HG03457 (cell line): ENCODE measurements at regions not wholly inside any gene's neighbourhood (a gene's known extent, or its start where the extent isn't known, plus 50 kb on each side); places are given as distances from the start of the nearest gene placed in this dataset.

ENCODE experiments used
- ATAC-seq: cut with Tn5 transposase; IDR thresholded peaks from one replicate; pipeline ENCODE4 v1.9.1; 2021; ENCODE audit warnings: moderate number of reproducible peaks; ENCODE audit not compliant: unreplicated experiment

DNA sequence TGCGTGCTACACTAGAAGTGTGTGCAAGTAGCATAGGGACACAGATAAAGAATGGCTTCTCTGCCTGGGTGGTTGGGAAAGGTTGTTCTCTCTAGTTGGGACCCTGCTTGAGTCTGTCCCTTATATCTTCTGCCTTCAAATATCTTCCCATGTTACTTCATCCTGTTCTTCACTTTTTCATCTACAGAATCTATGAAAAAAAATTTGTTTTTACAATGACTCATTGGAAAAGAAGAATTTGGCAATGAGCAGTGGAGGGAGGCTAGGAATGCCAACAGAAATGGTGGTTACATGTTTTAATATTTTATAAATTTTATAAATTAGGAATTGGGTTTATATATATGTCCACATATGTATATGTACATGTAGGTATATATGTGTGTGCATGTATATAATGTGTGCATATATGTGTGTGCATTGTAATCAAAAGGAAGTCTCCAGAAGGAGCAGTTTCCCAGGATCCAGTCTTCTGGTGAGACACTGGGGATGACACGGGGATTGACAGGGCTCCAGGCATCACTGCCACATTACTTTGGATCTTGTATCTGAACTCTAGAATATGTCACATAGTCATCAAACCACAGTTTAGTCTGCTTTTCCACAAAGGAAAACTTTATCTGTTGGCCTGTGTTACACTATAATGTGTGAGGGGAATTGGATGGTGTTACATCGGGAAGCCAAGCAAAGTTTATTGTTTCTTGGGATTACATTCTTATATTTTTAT, 75.3 kb upstream of the RIPOR2 start:
- ATAC-seq = no peak

- ATAC-seq = no peak
Observed at GRCh38 chr6:25012657-25013056, 76.9 kb upstream of the RIPOR2 start.

- ATAC-seq = no peak
Observed at GRCh38 chr6:25013246-25013645, 77.5 kb upstream of the RIPOR2 start.

- no peak for ATAC-seq
Observed at GRCh38 chr6:25014369-25014768, 78.6 kb upstream of the RIPOR2 start.

- no peak for ATAC-seq
Observed at GRCh38 chr6:25014791-25015560, 79.2 kb upstream of the RIPOR2 start.

GRCh38 chr6:25016014-25016720, 80.4 kb upstream of the RIPOR2 start:
- ATAC-seq = no peak

GRCh38 chr6:25017486-25017885, 81.7 kb upstream of the RIPOR2 start:
- no peak for ATAC-seq

GRCh38 chr6:25017932-25018567, 82.3 kb upstream of the RIPOR2 start:
- no peak for ATAC-seq

GRCh38 chr6:25018568-25018954, 82.8 kb upstream of the RIPOR2 start:
- ATAC-seq = no peak

GRCh38 chr6:25022140-25022553, 86.4 kb upstream of the RIPOR2 start:
- ATAC-seq = no peak

DNA sequence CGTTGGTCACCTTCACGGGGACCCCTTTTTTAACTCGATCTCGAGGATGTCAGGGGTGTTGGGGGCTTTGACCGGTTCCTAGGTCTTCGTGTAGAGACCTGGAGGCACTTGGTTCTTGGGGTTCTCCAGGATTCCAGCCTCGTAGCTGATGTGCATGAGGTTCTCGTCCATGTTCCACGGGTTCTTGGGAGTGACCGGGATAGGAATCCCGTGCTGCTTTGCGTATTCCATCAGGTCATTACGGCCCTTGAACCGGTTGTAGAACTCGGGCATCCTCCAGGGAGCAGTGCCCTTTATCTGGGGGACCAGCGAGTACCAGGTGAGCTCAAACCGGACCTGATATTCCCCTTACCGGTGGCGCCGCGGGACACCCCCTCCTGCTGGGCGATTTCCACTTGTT, 88.0 kb upstream of the RIPOR2 start:
- ATAC-seq = no peak

GRCh38 chr6:25024821-25025220, 89.1 kb upstream of the RIPOR2 start:
- ATAC-seq = no peak

GRCh38 chr6:25025248-25025918, 89.6 kb upstream of the RIPOR2 start:
- no peak for ATAC-seq

GRCh38 chr6:25025919-25026301, 90.2 kb upstream of the RIPOR2 start:
- no peak for ATAC-seq

DNA sequence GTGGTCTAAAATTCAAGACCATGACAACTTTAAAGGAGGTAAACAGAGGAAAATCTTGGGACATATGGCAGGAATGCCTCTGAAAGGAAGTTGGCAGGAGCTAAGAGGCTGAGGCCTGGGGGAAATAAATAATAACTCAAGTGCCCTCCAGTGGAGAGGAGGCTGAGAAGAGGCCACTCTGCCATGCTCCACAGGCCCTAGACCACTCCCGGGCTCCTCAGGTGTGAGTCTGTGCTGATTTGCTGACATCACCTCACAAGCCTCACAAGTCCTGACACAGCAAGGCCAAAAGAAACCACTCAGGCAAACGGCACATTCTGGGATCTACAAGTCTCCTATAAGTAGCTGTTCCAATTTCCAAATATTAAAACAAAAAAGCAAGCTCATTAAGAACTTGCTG, 91.0 kb upstream of the RIPOR2 start:
- no peak for ATAC-seq

DNA sequence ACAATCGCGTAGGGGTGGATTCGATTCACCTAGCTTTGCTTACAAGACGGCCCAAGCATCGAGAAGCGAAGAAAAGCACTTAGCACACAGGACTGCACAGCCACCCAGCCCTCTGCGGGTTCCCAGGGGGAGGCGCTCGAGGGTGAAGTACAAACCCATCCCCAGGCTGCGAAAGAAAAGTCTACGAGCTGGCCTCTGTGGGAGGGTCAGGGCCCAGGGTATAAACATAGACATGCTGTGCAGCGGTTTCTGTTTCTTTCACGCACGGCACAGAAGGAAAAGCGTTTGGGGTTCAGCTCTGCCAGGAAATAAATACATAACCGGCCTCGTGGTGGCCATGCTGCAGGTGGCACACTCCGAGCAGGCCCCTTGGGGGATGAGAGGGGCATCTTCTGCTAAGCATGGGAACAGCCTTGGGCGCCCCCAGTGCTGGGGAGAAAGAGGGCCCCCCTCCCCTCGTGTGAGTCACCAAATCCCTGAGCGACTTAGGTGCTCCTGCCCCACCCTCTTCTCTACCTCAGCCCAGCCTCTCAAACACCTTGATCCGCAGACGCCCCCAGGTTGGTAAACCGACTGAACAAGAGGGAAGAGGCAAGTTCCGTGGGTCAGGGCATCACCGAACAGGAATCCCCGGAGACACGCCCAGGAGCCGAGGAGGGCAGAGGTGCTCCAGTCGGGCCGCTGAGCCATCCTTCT, 91.6 kb upstream of the RIPOR2 start:
- ATAC-seq = peak; percentile 91

- ATAC-seq = no peak
Observed at GRCh38 chr6:25028328-25028727, 92.6 kb upstream of the RIPOR2 start.

DNA sequence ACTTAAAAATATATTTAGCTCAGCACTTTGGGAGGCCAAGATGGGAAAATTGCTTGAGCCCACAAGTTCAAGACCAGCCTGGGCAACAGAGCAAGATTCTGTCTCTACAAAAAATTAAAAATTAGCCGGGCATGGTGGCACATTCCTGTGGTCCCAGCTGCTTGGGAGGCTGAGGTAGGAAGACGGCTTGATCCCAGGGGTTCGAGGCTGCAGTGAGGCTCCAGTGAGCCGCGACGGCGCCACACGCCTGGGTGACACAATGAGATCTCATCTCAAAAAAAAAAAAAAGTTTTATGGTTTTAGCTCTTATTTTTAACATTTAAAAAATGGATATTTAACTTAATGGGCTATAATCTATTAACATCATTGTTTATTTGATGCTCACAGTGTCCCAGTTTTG, 97.2 kb upstream of the RIPOR2 start:
- ATAC-seq = no peak

DNA sequence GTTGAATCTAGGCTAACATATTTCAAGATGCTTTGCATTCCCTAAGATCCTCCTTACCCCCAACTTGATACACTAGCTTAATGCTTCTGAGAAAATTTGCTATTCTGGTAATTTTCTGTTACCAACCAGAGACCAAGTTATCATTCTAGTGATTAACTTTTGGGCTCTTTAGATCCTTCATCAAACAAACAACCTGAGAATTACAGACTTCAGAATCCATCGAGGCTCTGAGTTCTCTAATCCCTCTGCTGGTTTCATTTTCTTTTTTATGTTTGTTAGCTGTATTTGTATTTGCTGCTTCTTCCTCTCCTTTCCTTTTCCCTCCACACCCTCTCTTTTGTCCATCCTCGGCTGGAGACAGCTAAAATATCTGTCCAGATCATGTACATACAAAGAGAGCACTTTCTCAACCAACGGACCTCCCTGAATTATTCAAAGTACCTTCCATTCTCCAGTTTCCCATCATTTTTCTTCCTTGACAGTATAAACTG, 98.7 kb upstream of the RIPOR2 start:
- ATAC-seq = no peak

DNA sequence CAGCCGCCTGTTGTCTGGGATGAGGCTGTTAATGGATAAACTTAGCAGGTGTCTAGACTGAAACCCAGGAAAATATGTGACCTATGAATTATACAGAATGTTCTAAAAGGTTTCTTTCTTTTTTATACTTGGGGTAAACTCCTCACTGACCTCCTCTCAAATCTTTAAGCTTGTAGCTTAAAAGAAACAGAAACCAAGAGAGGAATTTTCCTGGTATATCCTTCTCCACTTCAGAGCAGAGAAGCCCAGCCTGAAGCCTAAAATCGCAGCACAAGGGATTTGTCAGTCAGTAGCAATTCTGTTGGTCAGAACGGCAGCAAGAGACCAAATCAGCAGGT, 99.4 kb upstream of the RIPOR2 start:
- no peak for ATAC-seq
